CMK (cell line): ENCODE measurements at regions not wholly inside any gene's neighbourhood (a gene's known extent, or its start where the extent isn't known, plus 50 kb on each side); places are given as distances from the start of the nearest gene placed in this dataset.
A peak's percentile ranks its signal among the peaks of the same experiment; 100 is the strongest.

Experiments used
- DNase-seq: peaks from one replicate; pipeline ENCODE4 v3.0.0-alpha.2; 2010; ENCODE audit warnings: low read depth

DNA sequence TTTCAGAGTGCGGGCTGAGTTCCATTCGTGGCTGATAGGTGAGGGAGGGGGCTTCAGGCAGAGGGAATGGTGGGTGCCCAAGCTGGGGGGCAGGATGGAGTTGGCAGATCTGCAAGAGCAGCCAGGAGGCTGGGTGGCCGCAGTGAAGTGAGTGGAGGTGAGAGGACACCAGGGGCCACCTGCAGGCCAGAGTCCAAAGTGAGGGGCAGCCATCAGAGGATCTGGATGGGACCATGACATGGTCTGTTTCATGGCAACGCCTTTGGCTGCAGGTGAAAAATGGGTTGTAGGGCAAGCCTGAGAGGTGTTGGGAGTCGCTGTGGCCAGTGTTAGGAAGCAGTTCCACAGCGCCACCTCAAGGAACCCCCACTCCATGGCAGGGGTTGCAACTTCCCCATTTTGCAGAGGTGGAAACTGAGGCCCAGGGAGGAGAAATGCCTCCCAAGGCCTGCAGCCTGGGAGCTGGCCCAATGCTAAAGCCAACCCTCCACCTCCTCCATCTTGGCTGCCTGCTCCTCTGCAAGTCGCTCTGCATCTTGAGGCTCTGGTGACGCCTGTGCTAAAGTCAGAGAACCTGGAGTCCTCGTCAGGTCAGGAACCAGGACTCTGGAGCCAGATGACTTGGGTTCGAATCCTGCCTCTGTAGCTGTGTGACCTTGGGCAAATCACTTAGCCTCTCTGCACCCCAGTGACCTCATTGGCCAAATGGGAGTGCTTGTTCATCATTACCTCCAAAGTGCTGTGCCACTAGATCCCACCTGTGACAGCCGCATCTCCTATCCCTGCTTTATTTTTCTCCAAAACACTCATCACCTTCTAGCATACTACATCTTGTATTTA is 153.8 kb downstream of the CEBPB start:
- no peak for DNase-seq

DNA sequence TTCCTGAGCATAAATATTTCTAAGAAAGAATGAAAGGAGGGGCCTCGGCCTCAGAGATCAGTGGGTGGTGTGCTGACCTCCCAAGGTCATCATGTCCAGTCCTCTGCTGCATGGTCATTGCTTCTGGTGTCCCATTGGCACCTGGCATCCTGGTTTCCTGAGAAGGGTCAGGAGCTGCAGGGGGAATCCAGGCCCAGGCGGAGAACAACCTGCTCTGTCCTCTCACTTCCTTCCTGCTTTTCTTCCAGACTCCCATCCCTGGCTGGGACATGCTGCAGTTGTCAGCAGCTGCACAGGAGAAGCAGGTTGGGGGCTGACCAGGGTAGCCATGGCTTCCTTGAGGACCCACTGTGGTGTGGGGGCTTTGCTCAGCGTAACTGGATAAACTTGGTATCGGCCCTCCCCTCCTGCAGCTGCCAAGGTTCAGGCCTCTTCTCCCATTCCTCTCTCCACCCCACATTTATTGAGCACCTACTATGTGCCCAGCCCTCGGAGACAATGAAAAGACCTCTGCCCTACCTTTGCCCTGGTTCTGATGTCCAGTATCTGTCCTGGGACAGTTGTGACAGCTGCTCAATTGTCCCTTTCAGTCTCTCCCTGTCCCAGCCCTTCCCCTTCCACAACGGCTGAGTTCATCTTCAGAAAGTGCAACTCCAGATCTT is 155.2 kb downstream of the CEBPB start:
- no peak for DNase-seq

DNA sequence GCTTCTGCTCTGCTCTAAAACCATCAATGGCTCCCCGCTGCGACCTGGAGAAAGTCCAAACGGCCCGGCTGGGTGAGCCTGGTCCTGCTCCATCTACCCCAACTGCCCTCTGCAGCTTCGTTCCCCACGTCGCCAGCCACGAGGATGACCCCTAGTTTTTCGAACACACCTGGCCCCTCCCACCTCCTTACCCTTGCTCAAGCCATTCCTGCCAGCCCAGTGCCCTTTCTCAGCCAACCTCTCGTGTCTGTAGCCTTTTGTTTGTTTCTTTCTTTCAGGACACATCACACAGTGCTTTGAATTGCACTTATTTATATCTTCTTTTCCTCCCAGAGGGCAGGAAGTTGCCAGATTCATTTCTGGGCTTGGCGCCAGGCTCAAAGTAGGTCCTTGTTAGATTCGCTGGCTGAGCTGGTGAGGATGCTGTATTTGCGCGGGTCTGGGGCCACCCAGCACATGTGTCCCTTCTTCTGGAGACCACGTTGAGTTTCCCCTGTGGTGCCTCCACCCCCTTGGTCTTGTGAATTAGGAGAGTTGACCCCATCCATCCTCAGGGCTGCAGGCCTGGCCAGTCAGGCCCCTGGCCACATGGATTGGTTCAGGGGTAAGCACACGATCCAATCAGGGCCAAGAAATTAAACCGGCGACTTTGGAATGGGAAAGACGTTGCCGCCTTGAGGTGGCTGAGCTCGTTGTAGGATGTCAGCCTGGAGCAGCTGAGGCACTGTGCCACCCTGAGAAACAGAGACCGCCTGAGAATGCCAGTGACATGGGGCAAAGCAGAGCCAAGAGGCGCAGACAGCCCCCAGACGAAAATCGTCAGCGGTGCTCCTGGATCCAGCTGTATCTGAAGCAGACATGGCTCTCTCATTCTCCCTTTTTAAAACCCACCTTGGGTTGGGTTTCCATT is 156.0 kb downstream of the CEBPB start:
- DNase-seq = no peak

DNA sequence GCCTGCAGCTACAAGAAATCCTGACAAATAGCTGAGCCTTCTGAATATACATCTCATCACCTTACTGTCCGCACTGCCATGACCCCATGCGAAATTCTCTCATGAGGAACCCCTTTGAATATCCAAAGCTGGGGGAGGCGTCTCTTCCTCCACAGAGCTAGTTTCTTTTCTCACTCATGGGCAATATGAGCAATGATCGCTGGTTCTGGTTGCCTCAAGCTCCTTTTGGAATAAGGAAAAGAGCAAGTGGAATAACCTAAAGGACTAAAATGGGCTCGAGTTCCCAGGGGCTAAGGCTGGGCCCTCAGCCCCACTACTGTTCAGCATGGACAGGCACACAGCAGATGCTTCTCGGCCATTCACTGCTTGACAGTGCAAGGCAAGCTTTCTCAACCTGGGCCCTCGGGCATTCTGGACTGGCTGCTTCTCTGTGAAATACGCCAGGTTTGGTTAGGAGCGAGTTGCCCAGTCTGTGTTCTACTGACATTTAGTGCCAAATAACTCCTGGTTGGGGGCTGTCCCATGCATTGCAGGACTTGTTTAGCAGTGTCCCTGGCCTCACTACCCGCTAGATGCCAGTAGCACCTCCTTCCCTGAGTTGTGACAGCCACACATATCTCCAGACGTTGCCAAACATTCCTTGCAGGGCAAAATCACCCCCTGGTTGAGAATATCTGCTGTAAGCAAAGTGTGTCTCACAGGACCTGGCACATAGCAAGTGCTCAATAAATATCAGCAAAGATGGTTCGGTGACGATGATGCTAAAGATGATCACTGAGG is 156.8 kb downstream of the CEBPB start:
- DNase-seq = no peak

GRCh38 chr20:50348096-50348495 is 157.5 kb downstream of the CEBPB start:
- peak; percentile 77 for DNase-seq

GRCh38 chr20:50350510-50351249 is 159.5 kb upstream of the PTPN1 start:
- DNase-seq = no peak

GRCh38 chr20:50351541-50351940 is 158.6 kb upstream of the PTPN1 start:
- DNase-seq = no peak

DNA sequence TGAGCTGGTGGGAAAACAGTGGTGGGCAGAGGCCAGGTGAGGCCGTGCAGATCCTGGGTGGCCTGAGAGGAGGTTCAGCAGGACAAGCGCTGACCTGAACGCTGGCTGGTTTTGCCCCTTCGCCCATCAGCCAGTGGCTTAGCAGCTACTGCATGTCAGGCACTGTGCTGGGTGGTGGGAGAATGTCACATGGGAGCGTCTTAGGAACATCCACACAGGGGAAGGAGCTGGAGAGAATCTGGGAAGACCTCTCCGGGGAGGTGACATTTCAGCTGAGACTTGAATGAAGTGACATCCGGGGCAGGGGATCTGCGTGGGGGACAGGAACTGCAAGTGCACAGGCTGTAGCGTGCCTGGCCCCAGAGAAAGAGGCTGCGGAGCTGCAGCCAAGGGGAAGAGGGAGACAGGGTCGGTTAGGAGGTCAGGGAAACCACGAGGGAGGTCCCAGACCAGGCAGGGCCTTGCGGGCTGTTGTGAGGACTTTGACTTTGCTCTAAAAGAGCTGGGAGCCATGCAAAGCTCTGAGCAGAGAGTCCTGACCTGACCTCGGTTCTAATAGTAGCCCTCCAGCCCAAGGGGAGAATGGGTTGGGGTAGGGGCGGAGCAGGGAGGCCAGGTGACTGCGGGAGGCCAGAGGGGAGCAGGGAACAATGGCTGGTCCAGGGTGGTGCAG is 156.8 kb upstream of the PTPN1 start:
- peak; percentile 55 for DNase-seq

DNA sequence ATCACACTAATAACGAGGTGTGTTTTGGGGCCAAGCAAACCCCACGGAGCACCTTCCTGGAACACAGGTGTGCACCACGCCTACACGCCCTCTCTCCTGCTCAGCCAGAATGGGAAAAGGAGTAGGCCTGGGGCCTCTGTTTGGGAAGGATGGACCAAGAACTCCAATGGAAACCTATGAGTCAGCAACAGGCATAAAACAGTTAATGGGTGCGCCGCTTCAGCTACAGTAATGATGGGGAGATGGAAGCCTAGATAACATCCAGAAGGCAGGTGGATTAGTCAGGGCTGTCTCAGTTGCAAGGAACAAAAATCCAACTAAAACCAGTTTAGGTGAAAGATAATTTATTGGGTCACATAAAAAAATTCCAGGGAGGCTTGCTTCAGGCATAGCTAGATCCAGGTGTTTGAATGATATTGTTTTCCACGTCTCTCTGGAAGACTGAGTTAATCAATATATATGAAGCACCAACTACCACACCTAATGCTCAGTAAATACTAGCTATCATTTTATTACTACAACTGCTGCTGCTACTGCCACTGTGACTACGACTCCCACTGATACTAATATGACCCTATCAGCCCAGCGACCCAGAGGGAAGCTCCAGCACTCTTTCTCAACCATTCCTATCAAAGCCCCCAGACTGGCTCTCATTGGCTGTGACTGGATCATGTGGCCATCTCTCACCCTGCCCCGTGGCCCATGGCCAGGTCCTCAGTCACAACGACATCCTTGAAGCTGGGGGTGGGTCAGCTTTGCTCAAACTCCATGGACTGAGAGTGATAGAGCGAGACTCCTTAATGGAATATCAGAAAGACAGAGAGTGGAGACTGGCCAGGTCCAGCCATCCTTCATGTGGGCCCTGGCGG is 155.2 kb upstream of the PTPN1 start:
- no peak for DNase-seq

DNA sequence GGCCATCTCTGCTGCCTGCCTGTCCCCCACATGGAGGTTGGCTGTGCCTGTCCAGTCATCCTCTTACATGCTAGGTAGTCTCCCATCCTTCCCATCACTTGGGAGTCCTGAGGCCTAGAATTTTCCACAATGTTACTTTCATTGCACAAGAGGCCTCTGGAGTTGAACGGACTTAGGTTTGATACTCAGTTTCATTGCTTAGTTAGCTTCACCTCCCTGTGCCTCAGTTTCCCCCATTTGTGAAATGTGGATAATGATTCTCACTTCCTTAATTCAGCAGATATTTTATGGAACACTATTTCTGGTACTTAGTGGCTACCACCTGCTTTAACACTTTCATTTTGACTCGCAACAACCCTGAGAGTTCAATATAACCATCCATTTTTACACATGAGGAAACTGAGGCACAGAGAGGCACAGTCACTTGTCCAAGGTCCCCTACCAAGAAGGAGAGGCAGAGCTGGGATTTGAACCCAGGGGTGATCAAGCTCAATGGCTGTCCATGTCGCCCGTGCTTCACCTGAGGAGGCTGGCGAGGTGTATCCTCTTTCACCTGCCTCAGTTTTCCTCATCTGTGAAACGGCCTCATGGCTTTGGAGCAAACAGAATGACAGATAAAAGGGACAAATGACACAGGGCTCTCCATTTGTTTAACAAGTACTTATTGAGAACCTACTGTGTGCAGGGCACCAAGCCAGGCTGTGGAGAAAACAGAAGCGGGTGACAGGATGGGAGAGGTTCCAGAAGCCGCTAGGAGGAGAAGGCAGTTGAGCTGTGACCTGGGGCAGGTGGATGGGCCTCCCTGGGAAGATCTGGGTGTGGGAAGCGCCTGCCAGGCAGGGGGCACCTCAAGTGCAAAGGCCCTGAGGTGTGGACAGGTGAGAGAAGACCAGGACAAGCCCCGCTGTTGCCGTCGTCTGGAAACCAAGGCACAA is 154.3 kb upstream of the PTPN1 start:
- no peak for DNase-seq

DNA sequence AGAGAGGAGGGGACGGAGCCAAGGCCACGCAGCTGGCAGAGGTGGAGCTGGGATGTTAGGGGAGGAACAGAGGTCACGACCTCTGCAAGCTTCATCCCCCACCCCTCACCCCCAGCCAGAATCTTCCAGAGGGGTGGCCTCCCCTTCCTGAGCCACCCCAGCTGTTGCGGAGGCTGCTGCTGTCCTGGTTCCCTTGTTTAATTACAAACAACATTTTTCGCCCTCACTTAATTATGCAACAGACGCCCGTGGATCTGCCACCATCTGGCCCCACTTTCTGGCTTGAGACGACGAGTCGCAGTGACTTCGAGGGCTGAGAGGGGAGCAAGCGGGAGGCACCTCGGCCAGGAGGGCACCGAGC is 153.7 kb upstream of the PTPN1 start:
- DNase-seq = no peak

DNA sequence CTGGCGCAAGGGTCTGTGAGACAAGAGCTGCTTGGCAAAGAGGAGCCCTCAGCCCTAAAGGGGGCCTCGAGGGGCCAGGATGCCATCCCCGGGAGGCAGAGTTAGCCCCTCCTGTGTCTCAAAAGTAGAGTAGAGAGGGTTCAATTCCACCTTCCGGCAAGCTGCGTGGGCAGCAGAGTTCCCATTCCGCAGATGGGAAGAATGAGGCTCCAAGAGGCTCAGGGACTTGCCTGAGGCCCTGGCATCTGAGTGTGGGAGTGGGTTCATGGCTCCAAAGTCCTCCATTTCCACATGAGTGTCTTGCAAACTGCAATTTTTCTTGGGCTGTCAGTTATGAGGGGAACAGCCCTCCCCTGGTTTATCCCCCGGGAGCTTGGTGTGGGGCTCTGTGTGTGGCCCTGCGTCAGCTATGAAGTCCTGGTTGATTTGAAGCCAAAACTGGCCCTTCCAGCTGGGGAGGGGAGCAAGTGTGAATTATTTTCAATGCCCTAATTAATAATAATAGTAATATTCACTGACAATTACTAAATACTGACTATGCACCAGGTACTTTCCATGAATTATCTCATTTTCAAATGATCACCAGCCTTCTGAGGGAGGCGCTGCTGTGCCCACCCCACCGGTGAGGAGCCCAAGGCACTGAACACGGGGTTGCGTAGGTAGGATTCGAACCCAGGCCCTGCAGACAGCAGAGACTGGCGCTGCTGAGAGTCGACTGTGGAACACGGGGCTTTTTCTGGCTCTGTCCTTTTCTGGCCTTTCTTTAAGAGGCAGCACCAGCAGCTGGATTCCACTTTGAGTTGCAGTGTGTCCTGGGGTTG is 153.0 kb upstream of the PTPN1 start:
- DNase-seq = no peak

- no peak for DNase-seq
Measured at GRCh38 chr20:50357783-50358161, 152.4 kb upstream of the PTPN1 start.

DNA sequence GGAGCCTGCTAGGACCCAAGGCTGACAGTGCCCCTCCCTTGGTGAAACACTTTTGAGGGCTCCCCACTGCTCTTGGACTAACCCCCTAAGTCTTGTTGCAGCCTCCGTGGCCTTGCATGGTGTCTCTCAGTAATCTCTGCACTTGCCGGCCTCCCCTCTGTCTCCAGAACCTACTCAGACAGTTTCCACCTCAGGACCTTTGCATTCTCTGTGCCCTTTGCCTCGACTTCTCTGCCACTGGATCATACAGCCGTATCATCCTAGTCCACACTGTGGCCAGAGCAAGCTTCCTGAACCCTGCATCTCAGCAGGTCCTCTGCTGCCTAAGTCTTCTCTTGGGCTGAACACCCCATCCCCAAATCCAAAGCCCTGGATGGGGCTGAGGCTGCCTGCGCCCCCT is 152.0 kb upstream of the PTPN1 start:
- DNase-seq = no peak

- no peak for DNase-seq
Measured at GRCh38 chr20:50358971-50359370, 151.2 kb upstream of the PTPN1 start.

DNA sequence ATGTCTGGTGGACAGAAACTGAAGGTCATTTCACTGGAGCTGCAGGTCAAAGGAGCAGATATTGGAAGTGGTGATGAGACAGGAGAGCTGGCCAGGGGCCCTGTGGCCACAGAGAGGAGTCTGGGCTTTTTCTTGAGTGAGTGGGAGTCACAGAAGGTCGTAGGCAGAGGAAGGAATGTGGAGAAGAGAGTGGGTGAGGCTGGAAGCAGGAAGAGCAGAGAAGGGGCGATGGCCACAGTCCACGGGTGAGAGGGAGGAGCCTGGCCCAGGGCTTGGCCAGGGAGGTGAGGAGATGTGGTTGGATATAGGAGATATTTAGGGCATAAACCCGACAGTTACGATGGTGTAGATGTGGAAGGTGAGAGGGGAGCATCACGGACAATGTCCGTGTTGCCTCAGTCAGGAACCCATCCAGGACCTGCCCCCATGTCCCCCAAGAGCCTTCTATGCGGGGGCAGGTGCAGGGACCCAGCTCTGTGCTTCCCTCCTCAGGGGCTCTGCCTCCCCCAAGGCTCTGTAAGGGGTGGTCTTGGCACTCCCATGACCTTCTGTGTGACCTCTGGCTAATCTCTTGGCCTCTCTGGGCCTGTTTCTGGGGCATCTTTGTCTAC is 150.5 kb upstream of the PTPN1 start:
- DNase-seq = no peak

GRCh38 chr20:50360218-50360672 is 149.9 kb upstream of the PTPN1 start:
- DNase-seq = no peak
